Hematopoietic multipotent progenitor cell treated with erythropoietin and hydrocortisone succinate and interleukin-3 and kit ligand, for 17 days (in vitro differentiated cells): ENCODE measurements at regions not wholly inside any gene's neighbourhood (a gene's known extent, or its start where the extent isn't known, plus 50 kb on each side); places are given as distances from the start of the nearest gene placed in this dataset.
"Not testable (repeated sequence)": the region's sequence is repeated elsewhere in the genome, so short reads cannot be mapped to it uniquely, and the experiment has no call there.

Experiments
- DNase-seq: peaks from one replicate; pipeline ENCODE4 v3.0.0-alpha.2; 2015; ENCODE audit warnings: low spot score

- DNase-seq: no peak
These were observed 76.3 kb downstream of the DRAM2 start for GRCh38 chr1:111063595-111063994.

GRCh38 chr1:111062624-111063023 lies 77.3 kb downstream of the DRAM2 start:
- no peak for DNase-seq

GRCh38 chr1:111062081-111062480 lies 77.8 kb downstream of the DRAM2 start:
- no peak for DNase-seq

- DNase-seq: no peak
These were observed 85.2 kb downstream of the DRAM2 start for GRCh38 chr1:111054656-111055055.

GRCh38 chr1:111052246-111052645 lies 87.6 kb downstream of the DRAM2 start:
- no peak for DNase-seq

GRCh38 chr1:111048253-111048652 lies 84.5 kb upstream of the LRIF1 start:
- DNase-seq: not testable (repeated sequence)

GRCh38 chr1:111045033-111045722 lies 81.5 kb upstream of the LRIF1 start:
- no peak for DNase-seq

- peak; percentile 76 for DNase-seq
These were observed 68.7 kb upstream of the LRIF1 start for GRCh38 chr1:111032295-111032897.

- peak; percentile 81 for DNase-seq
These were observed 66.9 kb upstream of the LRIF1 start for GRCh38 chr1:111030590-111030989.

- DNase-seq: no peak
These were observed 61.4 kb upstream of the LRIF1 start for GRCh38 chr1:111025109-111025508.

- DNase-seq: no peak
These were observed 51.5 kb upstream of the LRIF1 start for GRCh38 chr1:111015222-111015621.
